HG03039 (cell line): ENCODE measurements at regions not wholly inside any gene's neighbourhood (a gene's known extent, or its start where the extent isn't known, plus 50 kb on each side); places are given as distances from the start of the nearest gene placed in this dataset.
"Not testable (repeated sequence)": the region's sequence is repeated elsewhere in the genome, so short reads cannot be mapped to it uniquely, and the experiment has no call there.

Source experiments
- ATAC-seq: cut with Tn5 transposase; IDR thresholded peaks from one replicate; pipeline ENCODE4 v1.9.1; 2021; ENCODE audit warnings: mild to moderate bottlenecking, moderate library complexity; ENCODE audit not compliant: unreplicated experiment

- no peak for ATAC-seq
These were observed 1298.1 kb downstream of the EPHA7 start for GRCh38 chr6:92121228-92121627.

DNA sequence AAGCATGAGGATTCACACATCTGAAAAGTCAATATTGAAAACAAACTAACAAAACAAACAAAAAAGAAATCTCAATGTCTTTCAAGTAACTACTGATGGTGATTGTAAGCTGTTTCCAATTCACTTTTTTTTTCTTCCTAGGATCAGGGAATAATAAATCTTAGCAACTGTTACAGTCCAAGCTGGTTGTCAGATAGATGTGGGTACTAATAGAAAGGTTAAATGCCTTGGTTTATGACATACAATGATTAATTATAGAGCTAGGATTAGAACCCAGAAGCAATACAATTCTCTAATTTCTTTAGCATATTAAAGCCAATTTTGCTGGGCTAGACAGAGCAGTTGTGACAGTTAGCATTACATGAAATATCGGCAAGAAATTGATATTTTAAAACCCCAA, 1301.6 kb downstream of the EPHA7 start:
- no peak for ATAC-seq

DNA sequence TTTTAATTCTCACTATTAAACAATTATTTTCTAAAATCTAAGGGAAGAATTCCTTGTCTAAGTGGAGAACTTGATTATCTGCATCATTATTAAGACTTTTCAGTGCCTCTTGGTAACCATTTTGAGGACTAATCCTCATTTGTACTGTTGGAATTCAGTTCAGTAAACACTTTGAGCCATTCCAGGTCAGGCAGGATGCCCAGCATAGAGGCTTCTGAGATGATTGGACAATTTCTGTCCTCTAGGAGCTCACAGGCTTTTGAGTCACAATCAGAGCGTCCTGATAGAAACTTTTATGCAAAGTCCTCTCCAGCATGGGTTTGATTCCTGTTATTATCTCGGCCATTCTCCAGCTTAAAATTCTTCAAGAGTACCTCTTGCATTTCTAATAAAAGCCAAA, 1304.6 kb downstream of the EPHA7 start:
- no peak for ATAC-seq

DNA sequence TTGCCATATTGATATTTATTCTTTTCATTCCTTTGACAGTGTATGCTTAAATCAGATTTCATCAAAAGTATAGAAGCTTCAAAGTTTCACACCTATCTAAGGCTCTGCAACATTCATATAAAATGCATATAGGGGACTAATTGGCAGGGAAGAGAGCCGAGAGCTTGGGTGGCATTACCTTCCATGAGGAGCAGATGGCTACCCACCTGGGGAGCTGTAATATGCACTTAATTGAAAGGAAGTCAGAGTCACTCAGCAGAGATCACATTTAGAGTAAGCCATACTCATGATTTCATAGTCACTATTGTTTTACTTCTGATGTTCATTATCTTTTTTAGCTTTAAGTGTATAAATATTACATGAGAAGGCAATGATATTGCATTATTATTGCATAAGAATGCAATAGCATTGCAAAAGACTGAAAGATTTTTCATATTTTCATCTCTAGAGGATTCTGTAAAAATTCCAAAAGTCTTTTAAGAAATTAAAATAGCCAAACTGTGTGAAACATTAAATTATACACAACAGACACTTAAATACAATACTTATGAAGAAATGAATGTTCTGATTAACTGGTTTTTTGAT, 1305.2 kb downstream of the EPHA7 start:
- ATAC-seq, result no peak

GRCh38 chr6:92111386-92111785, 1308.0 kb downstream of the EPHA7 start:
- ATAC-seq, result no peak

- ATAC-seq, result no peak
These were observed 1309.0 kb downstream of the EPHA7 start for GRCh38 chr6:92110403-92110802.

DNA sequence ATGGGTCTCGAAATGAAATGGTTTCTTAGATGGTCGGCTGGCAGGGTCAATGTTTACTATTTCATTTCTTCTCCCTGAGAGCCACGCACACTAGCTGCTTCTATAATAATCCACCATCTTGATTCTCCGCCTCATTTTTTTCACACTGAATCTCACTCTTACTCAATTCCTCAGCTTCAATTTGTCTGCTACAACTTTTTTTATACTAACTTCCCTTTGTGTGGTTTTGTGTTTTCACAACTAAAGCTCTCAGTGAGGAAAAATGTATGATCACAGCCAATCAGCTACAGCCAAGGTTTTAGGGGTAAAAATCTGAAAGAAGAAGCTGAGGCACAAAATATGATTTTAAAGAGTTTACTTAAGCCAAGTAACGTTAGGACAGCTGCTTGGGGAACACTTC, 1309.4 kb downstream of the EPHA7 start:
- ATAC-seq, result no peak

DNA sequence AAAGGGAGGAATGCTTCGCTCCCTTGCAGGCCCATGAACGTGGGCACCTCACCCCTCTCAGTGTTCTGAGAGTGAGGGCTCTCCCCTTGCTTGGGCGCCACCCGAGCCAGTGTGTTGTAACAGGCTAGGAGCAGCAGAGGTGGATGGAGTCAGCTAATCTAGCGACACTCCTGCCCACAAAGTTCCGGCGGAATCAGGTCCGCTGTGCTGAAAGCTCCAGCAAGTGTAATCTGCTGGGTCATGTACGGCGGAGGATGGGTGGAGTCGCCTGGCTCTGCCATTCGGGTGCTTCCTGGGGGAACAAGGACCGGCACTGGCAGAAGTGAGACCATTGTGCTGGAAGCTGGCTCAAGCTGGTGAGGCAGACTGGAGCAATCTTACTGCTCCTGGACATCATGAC, 1310.1 kb downstream of the EPHA7 start:
- no peak for ATAC-seq

GRCh38 chr6:92086750-92087149, 1332.6 kb downstream of the EPHA7 start:
- no peak for ATAC-seq

GRCh38 chr6:92083914-92084313, 1335.4 kb downstream of the EPHA7 start:
- ATAC-seq, result not testable (repeated sequence)

- no peak for ATAC-seq
These were observed 1347.0 kb downstream of the EPHA7 start for GRCh38 chr6:92072387-92072786.

DNA sequence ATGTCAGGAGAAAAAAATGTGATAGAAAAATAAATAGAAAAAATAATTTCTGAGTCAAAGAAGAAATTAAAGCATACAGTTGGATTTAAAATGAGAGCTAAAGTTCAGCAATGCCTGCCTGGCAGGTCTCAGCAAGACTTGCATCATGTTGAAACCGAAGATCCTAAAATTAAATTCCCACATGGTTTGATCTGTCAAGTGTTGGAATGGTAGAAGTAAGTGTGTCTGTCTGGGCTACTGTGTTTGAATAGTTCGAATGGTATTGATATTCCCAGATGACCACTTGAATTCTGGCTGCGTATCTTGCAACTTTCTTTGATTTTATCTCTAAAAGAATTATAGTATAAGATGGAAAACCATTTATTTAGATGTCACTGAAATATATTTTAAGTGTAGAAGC, 1349.6 kb downstream of the EPHA7 start:
- no peak for ATAC-seq

GRCh38 chr6:92052513-92052912, 1366.8 kb downstream of the EPHA7 start:
- no peak for ATAC-seq

- no peak for ATAC-seq
These were observed 1369.1 kb downstream of the EPHA7 start for GRCh38 chr6:92050216-92050615.

DNA sequence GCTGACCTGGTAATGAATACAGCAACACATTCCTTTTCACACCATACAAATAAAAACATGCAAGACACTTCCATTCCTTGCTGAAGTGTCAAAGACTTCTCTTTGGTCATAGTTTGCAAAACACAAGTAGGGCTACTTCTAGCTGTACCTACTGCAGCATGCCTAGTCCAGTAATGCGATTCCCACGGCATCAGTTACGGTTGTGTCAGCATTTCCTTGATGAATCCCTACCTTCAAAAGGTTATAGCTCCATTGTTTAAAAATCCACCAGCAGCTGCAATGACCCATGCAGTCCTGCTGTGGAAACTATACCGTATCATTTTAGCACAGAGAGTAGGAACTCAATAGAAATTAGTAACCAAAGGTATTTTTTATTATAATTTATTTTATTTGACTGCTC, 1371.5 kb downstream of the EPHA7 start:
- no peak for ATAC-seq

DNA sequence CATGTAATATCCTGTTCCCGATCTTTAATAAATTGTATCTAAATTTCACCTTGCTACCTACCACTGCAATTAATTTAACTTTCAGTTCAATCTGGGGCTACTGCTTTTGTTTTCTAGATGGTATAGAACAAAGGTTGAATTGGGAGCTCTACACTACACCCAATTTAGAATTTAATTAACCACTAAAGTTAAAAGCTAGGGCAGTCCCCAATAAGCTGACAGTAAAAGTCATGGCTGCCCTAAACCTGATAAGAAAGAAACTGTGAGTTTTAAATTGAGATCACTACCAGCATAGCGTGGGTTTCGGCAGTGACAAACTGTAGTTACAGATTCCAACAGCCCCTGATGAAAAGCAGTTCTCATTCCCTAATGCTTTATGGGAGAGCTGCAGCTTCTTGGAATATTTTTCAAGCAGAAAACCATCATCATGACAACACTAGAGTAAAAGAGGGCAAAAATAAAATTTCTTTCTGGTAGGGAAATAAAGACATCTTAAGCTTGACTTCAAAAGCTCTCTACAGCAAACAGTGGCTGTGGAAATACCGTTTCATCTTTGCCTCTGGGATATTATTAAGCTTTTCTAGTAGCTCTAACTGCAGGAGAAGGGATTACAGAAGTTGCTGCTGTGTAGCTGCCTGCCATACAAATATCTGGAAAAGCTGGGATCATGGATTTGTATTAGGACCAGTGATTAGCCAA, 1372.1 kb downstream of the EPHA7 start:
- ATAC-seq, result no peak

GRCh38 chr6:92044312-92044711, 1375.0 kb downstream of the EPHA7 start:
- no peak for ATAC-seq

DNA sequence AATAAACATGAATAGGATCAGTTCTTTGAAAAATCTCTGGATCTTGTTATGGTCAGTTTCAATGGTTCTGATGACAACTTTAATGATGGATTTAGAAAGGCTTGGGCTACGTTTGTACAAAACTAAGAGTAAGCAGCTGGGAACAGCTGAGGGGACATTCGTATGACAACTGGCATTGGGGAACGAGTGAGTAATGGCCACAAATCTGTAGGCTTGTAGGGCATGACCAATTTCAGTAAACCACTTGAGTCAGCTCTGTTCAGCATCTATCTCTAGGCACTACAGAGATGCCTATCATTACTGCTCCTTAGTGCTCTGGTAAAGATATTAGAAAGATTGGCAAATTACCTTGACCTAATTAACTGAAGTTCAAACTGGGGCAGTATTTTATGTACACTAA, 1375.6 kb downstream of the EPHA7 start:
- no peak for ATAC-seq

- ATAC-seq, result no peak
These were observed 1392.5 kb downstream of the EPHA7 start for GRCh38 chr6:92026878-92027277.

GRCh38 chr6:92024881-92025280, 1394.5 kb downstream of the EPHA7 start:
- no peak for ATAC-seq

- ATAC-seq, result no peak
These were observed 1395.2 kb downstream of the EPHA7 start for GRCh38 chr6:92024110-92024509.

DNA sequence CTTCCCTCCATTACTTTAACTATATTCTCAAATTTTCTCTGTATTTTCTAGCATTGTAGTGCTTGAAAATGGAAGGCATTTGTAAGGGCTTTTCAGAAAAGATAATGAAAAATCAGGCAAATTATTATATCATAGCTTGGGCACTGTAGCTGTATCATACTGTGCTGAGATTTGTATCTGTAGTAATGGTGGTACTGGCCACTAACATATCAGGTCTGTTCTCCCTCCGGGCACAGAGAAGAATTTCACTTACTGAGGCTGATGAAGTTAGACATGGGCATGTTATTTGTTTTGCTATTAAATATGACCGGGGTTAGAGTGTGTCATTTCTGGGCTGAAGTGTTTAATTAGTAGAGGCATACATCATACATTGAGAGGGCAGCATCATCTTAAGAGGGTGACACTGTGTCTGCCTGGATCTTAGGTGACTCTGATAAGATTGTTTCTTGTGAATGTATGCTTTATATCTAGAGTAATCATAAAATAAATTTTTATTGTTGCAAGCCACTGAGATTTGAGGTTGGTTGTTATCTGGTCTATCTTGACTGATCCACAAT, 1395.9 kb downstream of the EPHA7 start:
- no peak for ATAC-seq
